OCI-LY3 (cell line): ENCODE measurements at regions not wholly inside any gene's neighbourhood (a gene's known extent, or its start where the extent isn't known, plus 50 kb on each side); places are given as distances from the start of the nearest gene placed in this dataset.

ENCODE experiments used
- H2AFZ ChIP-seq: fragments of 200-600, 300-600 bp; shearing (Covaris generic); 2 replicates; pipeline ENCODE4 v1.6.0; 2014; ENCODE audit warnings: antibody characterized with exemption, low read depth, low read length
- H3K27ac ChIP-seq: fragments of 200-600, 300-600 bp; sonication (generic); 2 replicates; pipeline ENCODE4 v1.5.1; 2014; ENCODE audit warnings: mild to moderate bottlenecking, low read length, moderate library complexity, mixed read lengths
- H3K27me3 ChIP-seq: fragments of 200-600, 300-600 bp; sonication (generic); 2 replicates; pipeline ENCODE4 v1.6.1; 2014; ENCODE audit warnings: low read depth, low read length, mixed read lengths
- H3K36me3 ChIP-seq: fragments of 200-600, 300-600 bp; sonication (generic); replicated peaks from 2 replicates; pipeline ENCODE3; 2014; ENCODE audit warnings: low read depth, low read length, mixed read lengths
- H3K4me1 ChIP-seq: fragments of 300-600, 200-600 bp; sonication (generic); 2 replicates; pipeline ENCODE4 v1.6.1; 2014; ENCODE audit warnings: low read length, mixed read lengths
- H3K4me2 ChIP-seq: fragments of 200-600, 300-600 bp; sonication (generic); 2 replicates; pipeline ENCODE4 v1.6.1; 2014; ENCODE audit warnings: low read length, mixed read lengths
- H3K4me3 ChIP-seq: fragments of 300-600, 200-600 bp; sonication (generic); 2 replicates; pipeline ENCODE4 v1.5.1; 2014; ENCODE audit warnings: antibody characterized with exemption, mild to moderate bottlenecking, low read length, moderate library complexity
- H3K79me2 ChIP-seq: fragments of 300-600, 200-600 bp; shearing (Covaris generic); 2 replicates; pipeline ENCODE4 v1.6.1; 2014; ENCODE audit warnings: mild to moderate bottlenecking, low read length, mixed read lengths
- H3K9ac ChIP-seq: fragments of 300-600, 200-600 bp; shearing (Covaris generic); 2 replicates; pipeline ENCODE4 v1.6.0; 2014; ENCODE audit warnings: mild to moderate bottlenecking, low read length, moderate library complexity
- H3K9me3 ChIP-seq: fragments of 200-600, 300-600 bp; shearing (Covaris generic); 2 replicates; pipeline ENCODE4 v1.6.1; 2014; ENCODE audit warnings: low read length, mixed read lengths; ENCODE audit not compliant: insufficient read depth
- H4K20me1 ChIP-seq: fragments of 200-600, 300-600 bp; sonication (generic); 2 replicates; pipeline ENCODE4 v1.6.1; 2016; ENCODE audit warnings: low read length, mixed read lengths; ENCODE audit not compliant: insufficient read depth
- EZH2phosphoT487 ChIP-seq: fragments of 200-600 bp; shearing (Covaris generic); IDR thresholded peaks from 2 replicates; pipeline ENCODE4 v1.6.1; 2018; ENCODE audit warnings: antibody characterized with exemption, mixed run types, low read depth
- TF ChIP-seq, protein P1 (sequence below): fragments of 200-600, 300-600 bp; sonication (generic); IDR thresholded peaks from 2 replicates; pipeline ENCODE4 v1.5.1; 2014; ENCODE audit warnings: antibody characterized with exemption, low read length, low read depth

DNA sequence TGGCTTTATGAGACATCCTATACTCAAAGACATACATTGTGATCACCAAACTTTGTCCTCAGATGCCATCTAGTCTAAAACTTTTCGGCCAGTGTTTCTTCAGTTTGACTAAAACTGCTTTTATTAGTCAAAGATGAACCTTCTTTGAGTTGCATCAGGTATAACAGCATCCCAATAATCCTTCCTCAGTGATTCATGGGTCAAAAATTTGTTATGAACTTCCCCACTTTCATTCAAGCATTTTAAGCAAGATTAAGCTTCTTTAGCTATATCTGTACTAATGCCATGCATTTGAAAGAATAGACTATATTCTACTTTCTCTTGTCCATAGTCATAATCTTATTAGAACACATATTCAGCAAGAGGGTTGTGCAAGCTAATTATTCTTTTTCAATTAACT, 1070.4 kb upstream of the ADGRL3 start:
- TF ChIP-seq EZH2phosphoT487, result no peak
- TF ChIP-seq, protein P1, sequence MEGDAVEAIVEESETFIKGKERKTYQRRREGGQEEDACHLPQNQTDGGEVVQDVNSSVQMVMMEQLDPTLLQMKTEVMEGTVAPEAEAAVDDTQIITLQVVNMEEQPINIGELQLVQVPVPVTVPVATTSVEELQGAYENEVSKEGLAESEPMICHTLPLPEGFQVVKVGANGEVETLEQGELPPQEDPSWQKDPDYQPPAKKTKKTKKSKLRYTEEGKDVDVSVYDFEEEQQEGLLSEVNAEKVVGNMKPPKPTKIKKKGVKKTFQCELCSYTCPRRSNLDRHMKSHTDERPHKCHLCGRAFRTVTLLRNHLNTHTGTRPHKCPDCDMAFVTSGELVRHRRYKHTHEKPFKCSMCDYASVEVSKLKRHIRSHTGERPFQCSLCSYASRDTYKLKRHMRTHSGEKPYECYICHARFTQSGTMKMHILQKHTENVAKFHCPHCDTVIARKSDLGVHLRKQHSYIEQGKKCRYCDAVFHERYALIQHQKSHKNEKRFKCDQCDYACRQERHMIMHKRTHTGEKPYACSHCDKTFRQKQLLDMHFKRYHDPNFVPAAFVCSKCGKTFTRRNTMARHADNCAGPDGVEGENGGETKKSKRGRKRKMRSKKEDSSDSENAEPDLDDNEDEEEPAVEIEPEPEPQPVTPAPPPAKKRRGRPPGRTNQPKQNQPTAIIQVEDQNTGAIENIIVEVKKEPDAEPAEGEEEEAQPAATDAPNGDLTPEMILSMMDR, result no peak
- no peaks in the 10 kb centered on the region for H4K20me1 ChIP-seq
- no peak overlapping the region for H2AFZ ChIP-seq
- no peaks in the 10 kb centered on the region for H3K4me1 ChIP-seq
- H3K9me3 ChIP-seq, result no peaks in the 10 kb centered on the region
- no peak overlapping the region for H3K9ac ChIP-seq
- H3K36me3 ChIP-seq, result no peaks in the 10 kb centered on the region
- H3K4me2 ChIP-seq, result no peak overlapping the region
- no peaks in the 10 kb centered on the region for H3K27me3 ChIP-seq
- no peak overlapping the region for H3K27ac ChIP-seq
- no peaks in the 10 kb centered on the region for H3K79me2 ChIP-seq
- H3K4me3 ChIP-seq, result no peak overlapping the region

DNA sequence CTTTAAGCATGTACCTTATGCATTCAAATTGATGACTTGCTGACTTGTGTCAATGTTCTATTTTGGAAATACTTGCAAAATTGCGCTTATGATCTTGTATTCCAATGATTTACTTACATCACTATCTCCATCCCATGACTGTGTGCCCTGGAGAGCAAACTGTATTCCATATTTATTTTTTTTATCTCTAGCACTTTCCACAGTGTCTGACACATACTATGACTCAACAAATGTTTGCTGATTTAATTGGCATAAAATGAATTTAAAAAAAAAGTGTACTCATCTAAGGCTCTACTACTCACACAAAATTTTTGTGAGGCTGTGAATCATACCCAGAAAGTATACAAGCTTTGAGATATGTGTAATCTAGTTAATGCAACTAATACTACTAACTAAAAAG, 1066.8 kb upstream of the ADGRL3 start:
- Histone ChIP-seq H3K4me1 (no peaks in the 10 kb centered on the region), H2AFZ (no peak overlapping the region), H3K27me3 (no peaks in the 10 kb centered on the region), H3K9me3 (no peaks in the 10 kb centered on the region), H3K79me2 (no peaks in the 10 kb centered on the region), H3K27ac (no peak overlapping the region), H3K36me3 (no peaks in the 10 kb centered on the region), H3K4me3 (no peak overlapping the region), H3K9ac (no peak overlapping the region), H3K4me2 (no peak overlapping the region), H4K20me1 (no peaks in the 10 kb centered on the region)
- TF ChIP-seq EZH2phosphoT487, result no peak
- TF ChIP-seq, protein P1, result no peak

DNA sequence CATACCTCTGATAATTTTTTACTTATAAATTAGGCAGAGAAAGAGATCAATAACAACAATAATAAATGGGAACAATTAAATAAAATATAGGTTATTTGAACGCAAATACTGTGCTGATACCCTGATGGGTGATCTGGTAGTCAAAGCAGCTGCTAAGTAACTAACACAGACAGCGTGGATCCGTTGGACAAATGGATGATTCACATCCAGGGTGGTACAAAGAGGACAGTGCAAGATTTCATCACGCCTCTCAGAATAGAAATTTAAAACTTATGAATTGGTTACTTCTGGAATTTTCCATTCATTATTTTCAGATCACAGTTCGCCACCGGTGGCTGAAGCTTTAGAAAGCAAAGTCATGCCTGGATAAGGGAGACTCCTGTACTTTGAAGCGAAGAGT, 1066.0 kb upstream of the ADGRL3 start:
- H3K27ac ChIP-seq, result no peak overlapping the region
- no peak overlapping the region for H3K4me2 ChIP-seq
- TF ChIP-seq, protein P1, result no peak
- TF ChIP-seq EZH2phosphoT487, result no peak

DNA sequence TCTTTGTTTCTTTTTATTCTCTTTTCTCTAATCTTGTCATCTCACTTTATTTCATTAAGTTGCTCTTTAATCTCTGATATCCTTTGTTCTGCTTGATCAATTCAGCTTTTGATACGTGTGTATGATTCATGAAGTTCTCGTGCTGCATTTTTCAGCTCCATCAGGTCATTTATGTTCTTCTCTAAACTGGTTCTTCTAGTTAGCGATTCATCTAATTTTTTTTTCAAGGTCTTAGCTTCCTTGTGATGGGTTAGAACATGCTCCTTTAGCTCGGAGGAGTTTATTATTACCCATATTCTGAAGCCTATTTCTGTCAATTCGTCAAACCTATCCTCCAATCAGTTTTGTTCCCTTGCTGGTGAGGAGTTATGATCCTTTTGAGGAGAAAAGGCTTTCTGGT, 1045.0 kb upstream of the ADGRL3 start:
- no peak overlapping the region for H3K4me3 ChIP-seq
- no peak overlapping the region for H3K27ac ChIP-seq
- no peak overlapping the region for H3K9ac ChIP-seq
- H3K79me2 ChIP-seq, result no peaks in the 10 kb centered on the region
- no peaks in the 10 kb centered on the region for H3K36me3 ChIP-seq
- TF ChIP-seq, protein P1, result no peak
- TF ChIP-seq EZH2phosphoT487, result no peak
- no peaks in the 10 kb centered on the region for H4K20me1 ChIP-seq
- H2AFZ ChIP-seq, result no peak overlapping the region
- H3K4me2 ChIP-seq, result no peak overlapping the region
- no peaks in the 10 kb centered on the region for H3K4me1 ChIP-seq
- H3K27me3 ChIP-seq, result no peaks in the 10 kb centered on the region
- H3K9me3 ChIP-seq, result no peaks in the 10 kb centered on the region

More for the DNA sequence above, 1066.0 kb upstream of the ADGRL3 start:
- Histone ChIP-seq H2AFZ (no peak overlapping the region), H4K20me1 (no peaks in the 10 kb centered on the region), H3K9ac (no peak overlapping the region), H3K9me3 (no peaks in the 10 kb centered on the region), H3K27me3 (no peaks in the 10 kb centered on the region), H3K79me2 (no peaks in the 10 kb centered on the region), H3K4me3 (no peak overlapping the region), H3K4me1 (no peaks in the 10 kb centered on the region), H3K36me3 (no peaks in the 10 kb centered on the region)
